ENCODE measurements at regions not wholly inside any gene's neighbourhood (a gene's known extent, or its start where the extent isn't known, plus 50 kb on each side); places are given as distances from the start of the nearest gene placed in this dataset.
"Not testable (repeated sequence)": the region's sequence is repeated elsewhere in the genome, so short reads cannot be mapped to it uniquely, and the experiment has no call there.

- not testable (repeated sequence) for DNase-seq (ENCODE audit: low read depth)
These were observed 61.7 kb downstream of the RHOU start for GRCh38 chr1:228796945-228797344.

- no peak for DNase-seq (ENCODE audit: low read depth)
These were observed 62.8 kb downstream of the RHOU start for GRCh38 chr1:228798035-228798434.

- no peak for DNase-seq (ENCODE audit: low read depth)
These were observed 63.3 kb downstream of the RHOU start for GRCh38 chr1:228798548-228798947.

- no peak for DNase-seq (ENCODE audit: low read depth)
These were observed 64.6 kb downstream of the RHOU start for GRCh38 chr1:228799924-228800323.

- DNase-seq (ENCODE audit: low read depth), result no peak
These were observed 65.8 kb downstream of the RHOU start for GRCh38 chr1:228801068-228801467.

GRCh38 chr1:228802386-228803220 lies 67.3 kb downstream of the RHOU start:
- DNase-seq (ENCODE audit: low read depth), result no peak

- no peak for DNase-seq (ENCODE audit: low read depth)
These were observed 68.1 kb downstream of the RHOU start for GRCh38 chr1:228803421-228803820.

- DNase-seq (ENCODE audit: low read depth), result no peak
These were observed 68.9 kb downstream of the RHOU start for GRCh38 chr1:228804173-228804572.

- DNase-seq (ENCODE audit: low read depth), result peak; percentile 30
These were observed 69.5 kb downstream of the RHOU start for GRCh38 chr1:228804640-228805413.

- no peak for DNase-seq (ENCODE audit: low read depth)
These were observed 72.8 kb downstream of the RHOU start for GRCh38 chr1:228807904-228808605.

- no peak for DNase-seq (ENCODE audit: low read depth)
These were observed 74.5 kb downstream of the RHOU start for GRCh38 chr1:228809621-228810394.

- no peak for DNase-seq (ENCODE audit: low read depth)
These were observed 75.1 kb downstream of the RHOU start for GRCh38 chr1:228810395-228810758.

GRCh38 chr1:228810878-228811711 lies 75.8 kb downstream of the RHOU start:
- no peak for DNase-seq (ENCODE audit: low read depth)

- DNase-seq (ENCODE audit: low read depth), result no peak
These were observed 76.5 kb downstream of the RHOU start for GRCh38 chr1:228811712-228812305.

GRCh38 chr1:228812961-228813360 lies 77.7 kb downstream of the RHOU start:
- no peak for DNase-seq (ENCODE audit: low read depth)

- DNase-seq (ENCODE audit: low read depth), result no peak
These were observed 78.9 kb downstream of the RHOU start for GRCh38 chr1:228814176-228814575.

- DNase-seq (ENCODE audit: low read depth), result no peak
These were observed 83.0 kb downstream of the RHOU start for GRCh38 chr1:228818296-228818695.

- no peak for DNase-seq (ENCODE audit: low read depth)
These were observed 83.8 kb downstream of the RHOU start for GRCh38 chr1:228818928-228819630.

- DNase-seq (ENCODE audit: low read depth), result no peak
These were observed 86.0 kb downstream of the RHOU start for GRCh38 chr1:228821252-228821651.

GRCh38 chr1:228823200-228823599 lies 87.9 kb downstream of the RHOU start:
- DNase-seq (ENCODE audit: low read depth), result no peak
